Thoracic aorta (tissue), 2 donors: ENCODE measurements at regions not wholly inside any gene's neighbourhood (a gene's known extent, or its start where the extent isn't known, plus 50 kb on each side); places are given as distances from the start of the nearest gene placed in this dataset.

ENCODE experiments used
- ATAC-seq: fragments of 150-250 bp; one replicate; pipeline ENCODE4 v1.8.0; 2017; ENCODE audit warnings: low read depth; ENCODE audit not compliant: insufficient number of reproducible peaks, low FRiP score
- DNase-seq: peaks from one replicate; pipeline ENCODE4 v3.0.0-alpha.2; 2020; ENCODE audit warnings: low spot score
- H3K27ac ChIP-seq, 2 donors: fragments of 200-600 bp; sonication (generic); 1 replicate in 1 of 2; 2 replicates in 1 of 2; pipeline ENCODE4 v1.5.1; 2016; ENCODE audit warnings: mild to moderate bottlenecking in 2 of 2, moderate library complexity in 2 of 2
- H3K27me3 ChIP-seq: fragments of 200-600 bp; sonication (generic); replicated peaks from 2 replicates; pipeline ENCODE4 v1.6.0; 2016; ENCODE audit warnings: mild to moderate bottlenecking; ENCODE audit not compliant: insufficient read depth
- H3K36me3 ChIP-seq: fragments of 200-600 bp; sonication (generic); one replicate; pipeline ENCODE4 v1.5.1; 2016
- H3K4me1 ChIP-seq, 2 donors: fragments of 200-600 bp; sonication (generic); 1 replicate in 1 of 2; 2 replicates in 1 of 2; pipeline versions ENCODE4 v1.5.1 to v1.6.0; 2016; ENCODE audit warnings: low read depth in 2 of 2, mild to moderate bottlenecking in 1 of 2; ENCODE audit not compliant: control insufficient read depth in 1 of 2
- H3K4me3 ChIP-seq: fragments of 200-600 bp; sonication (generic); 2 replicates; pipeline ENCODE4 v1.5.1; 2016; ENCODE audit warnings: mild to moderate bottlenecking
- H3K9me3 ChIP-seq: fragments of 200-600 bp; sonication (generic); 2 replicates; pipeline ENCODE4 v1.5.1; 2016
- TF ChIP-seq, protein P1 (sequence below): fragments of 200-600 bp; sonication (generic); IDR thresholded peaks from one replicate; pipeline ENCODE4 v1.5.1; 2019; ENCODE audit warnings: antibody characterized with exemption

DNA sequence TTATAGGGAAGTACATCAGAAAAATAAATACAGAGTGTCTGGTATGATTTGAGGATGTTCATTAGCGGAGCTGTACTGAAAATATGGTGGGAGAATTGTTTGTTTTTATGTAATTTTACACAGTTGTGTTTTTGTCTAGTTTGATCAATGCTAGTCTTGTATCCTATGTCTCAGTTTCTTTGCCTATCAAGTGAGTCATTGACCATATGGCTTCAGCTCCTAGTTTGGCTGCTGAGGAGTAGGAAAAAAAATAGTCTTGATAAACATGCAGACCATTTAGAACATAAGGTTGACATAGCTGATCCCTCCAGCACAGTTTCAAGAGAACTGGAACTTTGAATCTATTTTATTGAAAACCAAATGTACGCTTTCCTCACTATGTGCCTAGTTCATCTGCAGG lies 1292.1 kb upstream of the FLRT2 start:
- Histone ChIP-seq H3K4me3 (no peak overlapping the region), H3K36me3 (no peaks in the 10 kb centered on the region), H3K27ac (no peak overlapping the region), H3K27me3 (no peaks in the 10 kb centered on the region), H3K4me1 (no peaks in the 10 kb centered on the region), H3K9me3 (no peaks in the 10 kb centered on the region)
- ATAC-seq (no peak), DNase-seq (no peak)
- TF ChIP-seq, protein P1, sequence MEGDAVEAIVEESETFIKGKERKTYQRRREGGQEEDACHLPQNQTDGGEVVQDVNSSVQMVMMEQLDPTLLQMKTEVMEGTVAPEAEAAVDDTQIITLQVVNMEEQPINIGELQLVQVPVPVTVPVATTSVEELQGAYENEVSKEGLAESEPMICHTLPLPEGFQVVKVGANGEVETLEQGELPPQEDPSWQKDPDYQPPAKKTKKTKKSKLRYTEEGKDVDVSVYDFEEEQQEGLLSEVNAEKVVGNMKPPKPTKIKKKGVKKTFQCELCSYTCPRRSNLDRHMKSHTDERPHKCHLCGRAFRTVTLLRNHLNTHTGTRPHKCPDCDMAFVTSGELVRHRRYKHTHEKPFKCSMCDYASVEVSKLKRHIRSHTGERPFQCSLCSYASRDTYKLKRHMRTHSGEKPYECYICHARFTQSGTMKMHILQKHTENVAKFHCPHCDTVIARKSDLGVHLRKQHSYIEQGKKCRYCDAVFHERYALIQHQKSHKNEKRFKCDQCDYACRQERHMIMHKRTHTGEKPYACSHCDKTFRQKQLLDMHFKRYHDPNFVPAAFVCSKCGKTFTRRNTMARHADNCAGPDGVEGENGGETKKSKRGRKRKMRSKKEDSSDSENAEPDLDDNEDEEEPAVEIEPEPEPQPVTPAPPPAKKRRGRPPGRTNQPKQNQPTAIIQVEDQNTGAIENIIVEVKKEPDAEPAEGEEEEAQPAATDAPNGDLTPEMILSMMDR, result no peak

DNA sequence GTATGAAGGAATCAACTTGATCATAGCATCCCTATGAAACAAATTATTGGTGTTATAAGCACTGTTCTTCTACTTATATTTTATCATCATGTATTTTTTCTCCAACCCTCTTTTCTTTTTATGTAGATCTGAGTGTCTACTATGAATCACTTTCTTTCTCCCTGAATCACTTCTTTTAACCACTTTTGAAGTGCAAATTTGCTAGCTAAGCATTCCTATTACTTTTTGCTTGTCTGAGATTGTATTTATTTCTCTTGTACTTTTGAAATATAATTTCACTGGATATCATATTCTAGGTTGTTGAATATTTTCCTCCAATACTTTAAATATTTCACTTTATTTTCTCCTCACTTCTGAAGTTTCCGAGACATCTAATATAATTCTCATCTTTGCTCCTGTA lies 1282.3 kb upstream of the FLRT2 start:
- H3K27me3 ChIP-seq, result no peaks in the 10 kb centered on the region
- H3K4me3 ChIP-seq, result no peak overlapping the region
- no peaks in the 10 kb centered on the region for H3K9me3 ChIP-seq
- no peak overlapping the region for H3K27ac ChIP-seq
- DNase-seq (no peak), ATAC-seq (no peak)
- TF ChIP-seq, protein P1, result no peak
- H3K36me3 ChIP-seq, result no peaks in the 10 kb centered on the region
- peaks cover 14 to 19% of the 10 kb centered on the region in 2 donors for H3K4me1 ChIP-seq

DNA sequence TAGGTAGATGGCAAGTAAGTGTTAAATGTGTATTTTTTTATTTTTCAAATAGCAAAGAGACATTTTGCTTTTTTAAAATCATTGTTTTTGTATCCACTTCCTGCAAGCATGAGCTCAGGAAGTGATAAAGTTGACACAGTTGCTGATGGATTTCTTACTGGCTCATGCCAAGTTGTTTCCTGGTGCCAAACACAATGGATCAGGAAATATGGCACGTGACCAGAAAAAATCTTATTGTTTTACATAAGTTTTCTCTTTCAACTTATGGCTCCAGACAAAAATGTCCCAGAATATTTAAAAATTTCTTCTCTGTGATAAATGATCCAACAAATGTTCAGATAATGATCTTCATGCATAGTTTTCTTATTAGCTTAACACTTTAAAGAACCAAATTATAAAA lies 1279.1 kb upstream of the FLRT2 start:
- Histone ChIP-seq H3K36me3 (no peaks in the 10 kb centered on the region), H3K4me3 (no peak overlapping the region), H3K27me3 (no peaks in the 10 kb centered on the region), H3K27ac (no peak overlapping the region), H3K4me1 (peaks cover 14 to 27% of the 10 kb centered on the region in 2 donors), H3K9me3 (no peaks in the 10 kb centered on the region)
- ATAC-seq, result no peak
- TF ChIP-seq, protein P1, result no peak
- DNase-seq, result no peak

DNA sequence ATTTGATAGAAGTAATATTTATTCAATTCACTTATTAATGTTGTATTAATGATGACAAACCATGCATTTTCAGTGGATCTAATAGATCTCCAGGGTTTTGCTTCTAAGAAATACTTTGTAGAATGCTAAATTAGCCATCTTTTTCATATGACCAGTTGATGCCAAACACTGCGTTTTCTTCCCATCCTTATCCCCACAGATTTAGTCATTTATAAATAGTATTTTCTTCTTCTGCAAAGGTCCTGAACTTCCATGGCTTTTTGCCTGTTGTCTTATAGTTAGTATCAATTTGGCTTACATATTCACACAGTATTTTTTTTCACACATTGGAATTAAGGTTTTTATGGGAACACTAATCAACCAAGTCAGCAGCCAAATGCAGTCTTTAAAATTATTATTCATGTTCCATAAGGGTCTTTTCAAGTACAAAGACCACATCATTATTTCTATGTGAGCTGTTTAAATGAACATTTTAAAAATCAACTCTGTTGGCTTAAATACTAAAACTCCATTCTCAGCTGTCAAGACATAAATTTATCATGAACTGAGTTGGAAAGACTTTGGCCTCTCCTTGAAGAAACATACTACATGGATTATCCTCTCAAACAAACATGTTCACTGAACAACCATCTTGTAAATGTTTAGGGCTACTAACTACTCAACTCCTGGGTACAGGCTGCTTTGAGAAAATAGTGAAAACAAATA lies 1278.4 kb upstream of the FLRT2 start:
- ATAC-seq, result no peak
- H3K27ac ChIP-seq, result no peak overlapping the region

DNA sequence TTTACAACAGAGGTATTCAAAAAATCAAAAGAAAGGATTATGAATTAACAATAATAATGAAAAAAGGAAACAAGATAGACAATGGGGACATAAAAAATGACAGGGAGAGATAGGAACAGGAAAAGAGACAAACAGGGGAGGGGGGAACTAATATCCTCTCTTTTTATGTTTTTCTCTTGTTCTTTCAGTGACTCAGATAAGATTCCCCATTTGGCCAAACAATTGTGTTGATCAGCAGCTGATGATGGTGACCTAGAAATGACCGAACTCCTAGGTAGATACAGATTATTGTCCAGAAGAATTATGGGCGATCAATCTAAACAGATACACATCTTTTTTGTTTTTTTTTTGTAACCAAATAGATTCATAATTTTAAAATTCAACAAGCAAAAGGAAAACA lies 1277.2 kb upstream of the FLRT2 start:
- ATAC-seq, result no peak

More for the DNA sequence above, 1278.4 kb upstream of the FLRT2 start:
- DNase-seq, result no peak
- H3K4me1 ChIP-seq, result peaks cover 14 to 27% of the 10 kb centered on the region in 2 donors
- TF ChIP-seq, protein P1, result no peak
- no peaks in the 10 kb centered on the region for H3K36me3 ChIP-seq
- H3K4me3 ChIP-seq, result no peak overlapping the region
- H3K9me3 ChIP-seq, result no peaks in the 10 kb centered on the region
- H3K27me3 ChIP-seq, result no peaks in the 10 kb centered on the region

More for the DNA sequence above, 1277.2 kb upstream of the FLRT2 start:
- H3K4me3 ChIP-seq, result no peak overlapping the region
- no peak overlapping the region for H3K27ac ChIP-seq
- H3K9me3 ChIP-seq, result no peaks in the 10 kb centered on the region
- no peaks in the 10 kb centered on the region for H3K36me3 ChIP-seq
- TF ChIP-seq, protein P1, result no peak
- peaks cover 14 to 27% of the 10 kb centered on the region in 2 donors for H3K4me1 ChIP-seq
- DNase-seq, result no peak
- H3K27me3 ChIP-seq, result no peaks in the 10 kb centered on the region
